Endothelial cell of umbilical vein (primary cell): ENCODE measurements at regions not wholly inside any gene's neighbourhood (a gene's known extent, or its start where the extent isn't known, plus 50 kb on each side); places are given as distances from the start of the nearest gene placed in this dataset.
"Not testable (repeated sequence)": the region's sequence is repeated elsewhere in the genome, so short reads cannot be mapped to it uniquely, and the experiment has no call there.

Experiments used
- BruUV-seq: library from RNA; stranded (reverse); fragments of 400-500 nt; replicated peaks from 2 replicates; lab custom pipeline; 2021; lab: Mats Ljungman, UMichigan
- CTCF ChIA-PET: fragments of 300-600, 350-600 bp; sonication (Branson Sonifier 250); formaldehyde crosslinking; loops from one replicate; lab custom pipeline; 2021; ENCODE audit warnings: antibody characterized with exemption, inconsistent platforms; lab: Charles Lee
- POLR2A ChIA-PET: fragments of 300-600, 350-600 bp; sonication (Branson Sonifier 250); formaldehyde crosslinking; loops from one replicate; lab custom pipeline; 2021; ENCODE audit warnings: antibody characterized with exemption, inconsistent platforms; lab: Charles Lee
- DNase-seq: peaks from one replicate; pipeline ENCODE4 v3.0.0-alpha.2; 2011; ENCODE audit warnings: low read depth, low spot score
- FAIRE-seq: peaks from 2 replicates; lab custom pipeline; 2011; peaks lifted over from hg19 to GRCh38; lab: Jason Lieb, UNC
- H2AFZ ChIP-seq: 2 replicates; pipeline ENCODE4 v1.6.0; 2012; ENCODE audit warnings: low read depth, low read length, control low read depth, inconsistent platforms
- H3K27ac ChIP-seq: 2 replicates; pipeline ENCODE4 v1.5.1; 2011; ENCODE audit warnings: low read depth, mild to moderate bottlenecking, control low read depth, low read length, moderate library complexity; ENCODE audit not compliant: insufficient read depth
- H3K27me3 ChIP-seq, 2 experiments: 2 replicates each; pipeline versions ENCODE4 v1.6.0 to v1.6.1; 2011; ENCODE audit warnings: low read length in 2 of 2, mixed read lengths in 1 of 2; ENCODE audit not compliant: control insufficient read depth in 2 of 2, insufficient read depth in 2 of 2
- H3K36me3 ChIP-seq, 2 experiments: 2 replicates in 1 of 2; 3 replicates in 1 of 2; pipeline ENCODE4 v1.5.1; 2011; ENCODE audit warnings: low read length in 2 of 2, mild to moderate bottlenecking in 1 of 2, moderate library complexity in 1 of 2; ENCODE audit not compliant: control insufficient read depth in 2 of 2, insufficient read depth in 2 of 2; ENCODE audit errors: extremely low read depth in 1 of 2
- H3K4me1 ChIP-seq: 3 replicates; pipeline ENCODE4 v1.5.1; 2011; ENCODE audit warnings: mild to moderate bottlenecking, low read length; ENCODE audit not compliant: control insufficient read depth, insufficient read depth; ENCODE audit errors: extremely low read depth
- H3K4me2 ChIP-seq: 2 replicates; pipeline ENCODE4 v1.6.1; 2011; ENCODE audit warnings: low read length, control low read depth, mixed read lengths; ENCODE audit not compliant: insufficient read depth
- H3K4me3 ChIP-seq, 3 experiments: fragments of 200-600 bp in 1 of 3; sonication (generic), shearing (Covaris generic) in 1 of 3; replicated peaks in 1 of 3; 2 replicates each; pipeline ENCODE4 v1.5.1; 2011 to 2016; ENCODE audit warnings: control low read depth in 3 of 3, low read length in 3 of 3, mild to moderate bottlenecking in 2 of 3, inconsistent platforms in 1 of 3, low read depth in 1 of 3, moderate library complexity in 1 of 3; ENCODE audit not compliant: insufficient read depth in 1 of 3
- H3K79me2 ChIP-seq: 2 replicates; pipeline ENCODE4 v1.6.0; 2012; ENCODE audit warnings: low read length, inconsistent platforms; ENCODE audit not compliant: control insufficient read depth, insufficient read depth
- H3K9ac ChIP-seq: replicated peaks from 2 replicates; pipeline ENCODE3; 2011; ENCODE audit warnings: low read length, control low read depth; ENCODE audit not compliant: insufficient read depth; ENCODE audit errors: extremely low read depth
- H3K9me1 ChIP-seq: replicated peaks from 3 replicates; pipeline ENCODE4 v1.6.0; 2011; ENCODE audit warnings: mild to moderate bottlenecking, low read length; ENCODE audit not compliant: control insufficient read depth, insufficient read depth; ENCODE audit errors: extremely low read depth
- H3K9me3 ChIP-seq: replicated peaks from 2 replicates; pipeline ENCODE4 v1.5.1; 2012; ENCODE audit warnings: low read length, inconsistent platforms; ENCODE audit not compliant: control insufficient read depth, insufficient read depth
- H4K20me1 ChIP-seq: replicated peaks from 2 replicates; pipeline ENCODE3; 2011; ENCODE audit warnings: mild to moderate bottlenecking, low read length; ENCODE audit not compliant: control insufficient read depth, insufficient read depth; ENCODE audit errors: extremely low read depth
- CTCF ChIP-seq, 2 donors: IDR thresholded peaks; 1 replicate in 1 of 2; 2 replicates in 1 of 2; pipeline ENCODE4 v1.5.1; 2011; ENCODE audit warnings: low read length in 2 of 2, mild to moderate bottlenecking in 2 of 2, moderate library complexity in 2 of 2, control low read depth in 1 of 2, inconsistent platforms in 1 of 2, low read depth in 1 of 2; ENCODE audit not compliant: insufficient read depth in 1 of 2; ENCODE audit errors: extremely low read depth in 1 of 2
- EZH2 ChIP-seq: IDR thresholded peaks from 2 replicates; pipeline ENCODE4 v1.6.1; 2012; ENCODE audit warnings: borderline replicate concordance, low read depth, mild to moderate bottlenecking, moderate library complexity, low read length, inconsistent platforms; ENCODE audit not compliant: severe bottlenecking
- FOS ChIP-seq: IDR thresholded peaks from 2 replicates; pipeline ENCODE4 v1.6.1; 2011; ENCODE audit warnings: mild to moderate bottlenecking, low read length, moderate library complexity, borderline replicate concordance; ENCODE audit not compliant: insufficient read depth
- GATA2 ChIP-seq: IDR thresholded peaks from 2 replicates; pipeline ENCODE4 v1.7.0; 2011; ENCODE audit warnings: low read depth, mild to moderate bottlenecking, moderate library complexity, mixed read lengths, low read length; ENCODE audit not compliant: insufficient read length, insufficient read depth
- JUN ChIP-seq: IDR thresholded peaks from 2 replicates; pipeline ENCODE4 v1.6.1; 2011; ENCODE audit warnings: borderline replicate concordance, low read depth; ENCODE audit not compliant: insufficient read length, insufficient read depth
- MAX ChIP-seq: IDR thresholded peaks from 2 replicates; pipeline ENCODE4 v1.6.1; 2011; ENCODE audit not compliant: insufficient read depth, insufficient read length
- MYC ChIP-seq: IDR thresholded peaks from one replicate; pipeline ENCODE4 v1.6.1; 2011; ENCODE audit warnings: mild to moderate bottlenecking, low read depth, low read length
- POLR2A ChIP-seq: IDR thresholded peaks from 2 replicates; pipeline ENCODE4 v1.6.1; 2012; ENCODE audit warnings: low read depth, mild to moderate bottlenecking, control low read depth, low read length
- POLR2AphosphoS5 ChIP-seq: IDR thresholded peaks from 2 replicates; pipeline ENCODE4 v1.6.1; 2012; ENCODE audit warnings: low read depth, mild to moderate bottlenecking, control low read depth, low read length, moderate library complexity; ENCODE audit not compliant: insufficient read depth
- dilution Hi-C: fragments of 300-500 bp; cut with MboI; formaldehyde crosslinking; loops from one replicate; pipeline ENCODE4 v1.15.0; 2019; ENCODE audit warnings: low sequenced_read_pairs; ENCODE audit not compliant: extremely low pct_ligation_motif_present
- intact Hi-C: fragments of 100-400 bp; cut with micrococcal nuclease; formaldehyde crosslinking; loops from one replicate; pipeline ENCODE4 v1.10.0; 2022

DNA sequence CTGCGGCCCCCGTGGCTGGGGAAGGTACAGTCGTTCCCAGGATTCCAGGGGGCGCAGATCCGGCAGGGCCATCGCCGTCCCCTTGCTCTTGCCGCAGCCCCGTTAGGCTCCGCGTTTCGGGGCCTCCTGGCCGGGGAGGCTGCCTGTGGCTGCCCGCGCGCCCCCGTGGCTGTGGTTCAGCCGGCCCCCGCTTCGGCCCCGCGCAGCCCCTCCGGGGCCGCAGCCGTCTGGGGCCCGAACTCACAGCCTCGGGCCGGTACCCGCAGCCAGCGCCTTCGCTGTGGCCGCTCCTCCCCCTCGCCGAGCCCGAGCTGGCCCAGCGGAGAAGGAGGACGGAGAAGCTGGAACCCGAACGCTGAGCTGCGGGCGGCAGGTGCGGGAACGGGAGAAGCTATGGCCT is 1826.9 kb upstream of the DEFB115 start:
- Histone ChIP-seq H3K27me3 (no peaks in the 10 kb centered on the region), H3K4me2 (no peak overlapping the region), H3K79me2 (no peaks in the 10 kb centered on the region), H3K27ac (no peak overlapping the region), H3K4me1 (no peaks in the 10 kb centered on the region), H2AFZ (no peak overlapping the region), H3K9me1 (no peaks in the 10 kb centered on the region), H3K9ac (no peak overlapping the region), H3K9me3 (no peaks in the 10 kb centered on the region), H4K20me1 (no peaks in the 10 kb centered on the region), H3K4me3 (no peak overlapping the region), H3K36me3 (no peaks in the 10 kb centered on the region)
- dilution Hi-C loops, result no loop called here
- DNase-seq (no peak), FAIRE-seq (no peak)
- ChIA-PET POLR2A (no interaction called here), CTCF (no interaction called here)
- intact Hi-C loops, result no loop called here
- TF ChIP-seq MAX, result no peak
- no peak for TF ChIP-seq POLR2A
- TF ChIP-seq JUN, result no peak
- TF ChIP-seq GATA2, result no peak
- TF ChIP-seq MYC, result no peak
- TF ChIP-seq POLR2AphosphoS5, result no peak
- TF ChIP-seq FOS, result no peak
- TF ChIP-seq EZH2, result no peak
- TF ChIP-seq CTCF (IDR thresholded peaks at IDR 0.05; ENCODE audit: extremely low read depth in 1 of 2, insufficient read depth in 1 of 2, low read depth in 1 of 2, low read length in 2 of 2), result no peak
- BruUV-seq, result no TSS peak

- H3K27me3 ChIP-seq, BruUV-seq, H3K27ac ChIP-seq, H3K36me3 ChIP-seq, H3K4me2 ChIP-seq, intact Hi-C loops, dilution Hi-C loops, DNase-seq, POLR2A ChIA-PET, H3K9ac ChIP-seq, H3K9me1 ChIP-seq, H3K4me3 ChIP-seq, H3K79me2 ChIP-seq, FAIRE-seq, H3K4me1 ChIP-seq, CTCF ChIA-PET, H3K9me3 ChIP-seq, H4K20me1 ChIP-seq, H2AFZ ChIP-seq: not testable (repeated sequence)
Measured at GRCh38 chr20:29440721-29441120, 1816.7 kb upstream of the DEFB115 start.
